Adrenal gland (tissue), 9 donors: ENCODE measurements at regions not wholly inside any gene's neighbourhood (a gene's known extent, or its start where the extent isn't known, plus 50 kb on each side); places are given as distances from the start of the nearest gene placed in this dataset.
"Not testable (repeated sequence)": the region's sequence is repeated elsewhere in the genome, so short reads cannot be mapped to it uniquely, and the experiment has no call there.

ENCODE experiments used
- DNase-seq, 7 donors: peaks; one replicate each; pipeline ENCODE4 v3.0.0-alpha.2; 2019 to 2020
- H3K27ac ChIP-seq, 5 donors: fragments of 200-600 bp; sonication (generic) in 4 of 5; 1 replicate in 3 of 5; 2 replicates in 2 of 5; pipeline versions ENCODE4 v1.5.1 to v1.8.0; 2016 to 2020; ENCODE audit warnings: mild to moderate bottlenecking in 1 of 5
- H3K27me3 ChIP-seq: fragments of 200-600 bp; 2 replicates; pipeline ENCODE4 v1.8.0; 2021
- H3K36me3 ChIP-seq, 2 donors: fragments of 200-600 bp; replicated peaks in 1 of 2; 1 replicate in 1 of 2; 2 replicates in 1 of 2; pipeline versions ENCODE4 v1.5.1 to v1.8.0; 2018 to 2022
- H3K4me1 ChIP-seq, 2 donors: fragments of 200-600 bp; replicated peaks in 1 of 2; 1 replicate in 1 of 2; 2 replicates in 1 of 2; pipeline versions ENCODE4 v1.5.1 to v1.8.0; 2018 to 2021
- H3K4me3 ChIP-seq, 4 donors: fragments of 200-600 bp; sonication (generic) in 3 of 4; one replicate each; pipeline ENCODE4 v1.5.1; 2016 to 2018
- H3K9me3 ChIP-seq, 3 donors: fragments of 200-600 bp; sonication (generic) in 1 of 3; replicated peaks in 1 of 3; 1 replicate in 2 of 3; 2 replicates in 1 of 3; pipeline versions ENCODE4 v1.5.1 to v1.8.0; 2016 to 2021
- POLR2A ChIP-seq, 2 donors: fragments of 450-650 bp; IDR thresholded peaks; one replicate each; pipeline ENCODE4 v1.6.1; 2017; ENCODE audit warnings: antibody characterized with exemption in 2 of 2, mild to moderate bottlenecking in 2 of 2, moderate library complexity in 1 of 2
- WGBS, 4 donors: extraction: QIAGEN DNeasy Blood & Tissue Kit in 2 of 4; methylation state at CpG; one replicate each; pipeline versions ENCODE4 v1.1.5 to v1.1.7; 2013 to 2017; 5-methylcytosine and 5-hydroxymethylcytosine counted together
- intact Hi-C, 2 donors: fragments of 100-400 bp; cut with DNase I; formaldehyde crosslinking; loops; one replicate each; pipeline versions ENCODE4 v1.14.1 to v1.15.0; 2022 to 2023
- TF ChIP-seq, protein P1 (sequence below), 6 experiments: fragments of 450-650 bp in 4 of 6; fragments of 200-600 bp in 2 of 6; sonication (generic) in 1 of 6; IDR thresholded peaks; 1 replicate in 5 of 6; 2 replicates in 1 of 6; pipeline versions ENCODE4 v1.5.1 to v1.8.0; 2016 to 2021; ENCODE audit warnings: antibody characterized with exemption in 6 of 6, mild to moderate bottlenecking in 2 of 6, moderate library complexity in 1 of 6
- donor health status: healthy with polysubstance abuse.
- donor health status: Bipolar disorder and iron deficiency.
- donor health status: DM: yes; HTN: yes; CAD: no.
- donor health status: DM: no; HTN: no; CAD: no.
- donor health status: DM: no; HTN: no; CAD: no.

DNA sequence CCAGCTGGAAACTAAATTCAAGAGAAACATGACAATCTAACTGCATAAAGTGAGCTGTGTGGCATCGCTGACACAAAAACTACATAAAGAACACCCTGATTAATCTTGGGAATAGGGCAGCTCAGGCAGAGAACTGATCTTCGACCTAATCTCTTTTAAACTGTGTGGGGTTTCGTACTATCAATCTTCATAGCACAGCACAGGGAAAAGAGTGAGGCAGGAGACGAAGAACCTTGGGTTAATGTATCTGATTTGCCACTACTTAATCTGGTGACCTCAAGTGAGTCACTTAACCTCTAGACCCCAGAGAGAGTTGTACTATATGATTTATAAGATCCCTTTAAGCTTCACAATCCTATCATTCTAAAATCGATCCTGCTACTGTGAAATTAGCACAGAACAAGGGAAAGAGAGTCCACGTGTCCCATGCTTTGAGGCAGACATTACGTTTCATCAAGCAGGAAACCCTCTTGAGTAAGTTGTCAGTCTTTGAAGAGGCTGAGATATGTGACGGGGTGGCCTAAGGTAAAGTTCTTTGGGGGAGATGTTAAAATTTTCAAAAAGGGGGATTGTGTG lies 519.7 kb downstream of the SOCS6 start:
- WGBS, 4 donors, result 47 to 54% (median 50%) methylated on average over 8 of the region's 8 CpGs
- no peaks in the 10 kb centered on the region for H3K36me3 ChIP-seq
- H3K27ac ChIP-seq, result no peak overlapping the region
- DNase-seq, result no peak
- no peaks in the 10 kb centered on the region for H3K4me1 ChIP-seq
- TF ChIP-seq POLR2A (IDR thresholded peaks at IDR 0.05), result no peak
- TF ChIP-seq, protein P1, sequence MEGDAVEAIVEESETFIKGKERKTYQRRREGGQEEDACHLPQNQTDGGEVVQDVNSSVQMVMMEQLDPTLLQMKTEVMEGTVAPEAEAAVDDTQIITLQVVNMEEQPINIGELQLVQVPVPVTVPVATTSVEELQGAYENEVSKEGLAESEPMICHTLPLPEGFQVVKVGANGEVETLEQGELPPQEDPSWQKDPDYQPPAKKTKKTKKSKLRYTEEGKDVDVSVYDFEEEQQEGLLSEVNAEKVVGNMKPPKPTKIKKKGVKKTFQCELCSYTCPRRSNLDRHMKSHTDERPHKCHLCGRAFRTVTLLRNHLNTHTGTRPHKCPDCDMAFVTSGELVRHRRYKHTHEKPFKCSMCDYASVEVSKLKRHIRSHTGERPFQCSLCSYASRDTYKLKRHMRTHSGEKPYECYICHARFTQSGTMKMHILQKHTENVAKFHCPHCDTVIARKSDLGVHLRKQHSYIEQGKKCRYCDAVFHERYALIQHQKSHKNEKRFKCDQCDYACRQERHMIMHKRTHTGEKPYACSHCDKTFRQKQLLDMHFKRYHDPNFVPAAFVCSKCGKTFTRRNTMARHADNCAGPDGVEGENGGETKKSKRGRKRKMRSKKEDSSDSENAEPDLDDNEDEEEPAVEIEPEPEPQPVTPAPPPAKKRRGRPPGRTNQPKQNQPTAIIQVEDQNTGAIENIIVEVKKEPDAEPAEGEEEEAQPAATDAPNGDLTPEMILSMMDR (IDR thresholded peaks at IDR 0.05), result no peak
- no peaks in the 10 kb centered on the region for H3K9me3 ChIP-seq
- H3K4me3 ChIP-seq, result no peak overlapping the region
- intact Hi-C loops, result no loop called here
- H3K27me3 ChIP-seq, result no peaks in the 10 kb centered on the region

DNA sequence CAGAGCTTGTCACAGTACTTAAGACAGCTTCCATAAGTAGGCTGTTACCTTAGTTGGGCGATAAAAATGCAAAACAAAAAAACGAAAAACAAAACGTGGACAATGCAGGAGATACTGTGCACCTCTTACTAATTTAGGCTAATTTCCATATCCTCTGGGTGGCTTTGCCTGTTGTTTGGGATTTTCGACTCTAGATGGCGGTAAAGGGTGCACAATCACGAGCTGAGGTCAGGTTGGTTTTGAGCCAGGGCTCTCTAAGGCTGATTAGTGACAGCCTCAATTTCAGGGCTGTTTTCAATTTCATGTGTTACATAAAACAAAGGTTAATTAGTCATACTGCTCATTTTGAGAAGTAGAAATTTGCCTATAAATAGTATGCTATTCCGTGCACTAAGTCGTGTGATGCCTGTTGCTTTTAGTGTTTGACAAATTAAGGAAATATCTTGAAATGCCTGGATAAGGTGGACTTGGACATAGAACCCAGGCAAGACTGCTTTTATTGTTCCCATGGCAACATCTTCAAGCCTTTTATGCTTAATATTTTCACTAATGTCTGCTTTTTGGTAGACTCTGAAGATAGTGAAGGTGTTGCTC lies 493.1 kb downstream of the SOCS6 start:
- H3K4me3 ChIP-seq, result no peak overlapping the region
- H3K27ac ChIP-seq, result no peak overlapping the region
- no peaks in the 10 kb centered on the region for H3K36me3 ChIP-seq
- no peaks in the 10 kb centered on the region for H3K9me3 ChIP-seq
- intact Hi-C loops, result no loop called here
- peak; percentile 25 to 77 (median 57) for DNase-seq
- 1 to 4% (median 3%) methylated on average over 8 of the region's 8 CpGs for WGBS, 4 donors
- no peaks in the 10 kb centered on the region for H3K27me3 ChIP-seq
- TF ChIP-seq, protein P1 (IDR thresholded peaks at IDR 0.05), result peak; percentile 23 to 52 (median 46)
- TF ChIP-seq POLR2A (IDR thresholded peaks at IDR 0.05), result no peak
- H3K4me1 ChIP-seq, result no peaks in the 10 kb centered on the region

DNA sequence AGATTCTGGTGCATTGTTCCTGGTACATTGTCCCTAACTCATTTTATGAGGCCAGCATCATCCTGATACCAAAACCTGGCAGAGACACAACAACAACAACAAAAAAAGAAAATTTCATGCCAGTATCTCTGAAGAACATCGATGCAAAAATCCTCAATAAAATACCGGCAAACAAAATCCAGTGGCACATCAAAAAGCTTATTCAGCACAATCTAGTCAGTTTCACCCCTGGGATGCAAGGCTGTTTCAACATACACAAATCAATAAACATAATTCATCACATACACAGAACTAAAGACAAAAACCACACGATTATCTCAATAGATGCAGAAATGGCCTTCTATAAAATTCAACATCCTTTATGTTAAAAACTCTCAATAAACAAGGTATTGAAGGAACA lies 477.4 kb downstream of the SOCS6 start:
- H3K27ac ChIP-seq, DNase-seq, H3K27me3 ChIP-seq, H3K4me1 ChIP-seq, H3K36me3 ChIP-seq, intact Hi-C loops, H3K4me3 ChIP-seq, H3K9me3 ChIP-seq: not testable (repeated sequence)
- WGBS, 4 donors, result 72 to 83% (median 77%) methylated on average over 3 of the region's 3 CpGs

DNA sequence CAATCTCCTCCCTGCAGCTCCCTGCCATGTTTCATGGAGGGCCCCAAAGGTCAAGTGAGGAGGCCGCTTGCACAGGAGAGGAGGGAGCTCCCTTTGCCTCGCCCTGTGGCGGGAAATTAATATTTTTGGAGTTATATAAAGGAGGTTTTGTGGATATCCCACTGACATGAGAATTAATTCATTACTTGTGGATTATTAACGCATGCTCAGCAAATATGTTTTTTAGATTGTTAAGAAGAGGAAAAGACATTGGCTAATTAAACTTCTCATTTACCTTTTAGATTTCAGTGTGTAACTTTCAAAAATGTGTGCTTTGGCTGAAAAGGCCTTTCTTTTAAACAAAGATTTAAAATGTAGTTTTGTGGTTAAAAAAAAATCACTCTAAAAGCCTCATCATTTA lies 474.0 kb downstream of the SOCS6 start:
- WGBS, 4 donors, result 59 to 76% (median 68%) methylated on average over 4 of the region's 4 CpGs

More for the DNA sequence above, 474.0 kb downstream of the SOCS6 start:
- intact Hi-C loops, result no loop called here
- no peak overlapping the region for H3K4me3 ChIP-seq
- H3K27ac ChIP-seq, result no peak overlapping the region
- H3K4me1 ChIP-seq, result no peaks in the 10 kb centered on the region
- no peaks in the 10 kb centered on the region for H3K36me3 ChIP-seq
- H3K27me3 ChIP-seq, result no peaks in the 10 kb centered on the region
- no peaks in the 10 kb centered on the region for H3K9me3 ChIP-seq
- no peak for TF ChIP-seq POLR2A (IDR thresholded peaks at IDR 0.05)
- TF ChIP-seq, protein P1 (IDR thresholded peaks at IDR 0.05), result no peak
- DNase-seq, result no peak
